ENCODE measurements at regions not wholly inside any gene's neighbourhood (a gene's known extent, or its start where the extent isn't known, plus 50 kb on each side); places are given as distances from the start of the nearest gene placed in this dataset.

GRCh38 chr12:127310548-127310947 lies 956.4 kb upstream of the TMEM132C start:
- no peak for DNase-seq

GRCh38 chr12:127311720-127312364 lies 955.1 kb upstream of the TMEM132C start:
- DNase-seq: no peak

- no peak for DNase-seq
These were observed 942.3 kb upstream of the TMEM132C start for GRCh38 chr12:127324681-127325080.

- DNase-seq: no peak
These were observed 939.0 kb upstream of the TMEM132C start for GRCh38 chr12:127327986-127328385.

GRCh38 chr12:127328867-127329266 lies 938.1 kb upstream of the TMEM132C start:
- DNase-seq: no peak

GRCh38 chr12:127334365-127334764 lies 932.6 kb upstream of the TMEM132C start:
- no peak for DNase-seq

- DNase-seq: no peak
These were observed 931.9 kb upstream of the TMEM132C start for GRCh38 chr12:127334912-127335644.

- DNase-seq: no peak
These were observed 930.6 kb upstream of the TMEM132C start for GRCh38 chr12:127336416-127336815.

- no peak for DNase-seq
These were observed 927.9 kb upstream of the TMEM132C start for GRCh38 chr12:127339065-127339464.

- no peak for DNase-seq
These were observed 926.6 kb upstream of the TMEM132C start for GRCh38 chr12:127340381-127340780.

GRCh38 chr12:127342861-127343260 lies 924.1 kb upstream of the TMEM132C start:
- no peak for DNase-seq

- DNase-seq: no peak
These were observed 923.0 kb upstream of the TMEM132C start for GRCh38 chr12:127343940-127344339.

GRCh38 chr12:127351481-127352010 lies 915.4 kb upstream of the TMEM132C start:
- no peak for DNase-seq

- DNase-seq: no peak
These were observed 911.7 kb upstream of the TMEM132C start for GRCh38 chr12:127355061-127355841.

GRCh38 chr12:127358888-127359287 lies 908.1 kb upstream of the TMEM132C start:
- DNase-seq: no peak

- DNase-seq: no peak
These were observed 906.4 kb upstream of the TMEM132C start for GRCh38 chr12:127360580-127360979.

- no peak for DNase-seq
These were observed 904.8 kb upstream of the TMEM132C start for GRCh38 chr12:127362121-127362520.

GRCh38 chr12:127363392-127363791 lies 903.6 kb upstream of the TMEM132C start:
- DNase-seq: no peak

- DNase-seq: no peak
These were observed 893.4 kb upstream of the TMEM132C start for GRCh38 chr12:127373559-127373958.

GRCh38 chr12:127374447-127374846 lies 892.5 kb upstream of the TMEM132C start:
- DNase-seq: no peak

GRCh38 chr12:127381043-127381668 lies 885.8 kb upstream of the TMEM132C start:
- DNase-seq: peak; percentile 54

- no peak for DNase-seq
These were observed 885.3 kb upstream of the TMEM132C start for GRCh38 chr12:127381681-127382080.
